Stimulated activated CD4-positive, alpha-beta T cell treated with anti-CD3 and anti-CD28 coated beads, Interleukin-1b, Interleukin-23, amount 100 ng/mL, for 48 hours (primary cell): ENCODE measurements at regions not wholly inside any gene's neighbourhood (a gene's known extent, or its start where the extent isn't known, plus 50 kb on each side); places are given as distances from the start of the nearest gene placed in this dataset.

ENCODE experiments used
- DNase-seq: peaks from one replicate; pipeline ENCODE4 v3.0.0-alpha.2; 2020

GRCh38 chr11:112625814-112626213, 335.4 kb upstream of the NCAM1 start:
- DNase-seq = no peak

- DNase-seq = no peak
Measured at GRCh38 chr11:112626731-112627130, 334.5 kb upstream of the NCAM1 start.

- DNase-seq = no peak
Measured at GRCh38 chr11:112627588-112628045, 333.6 kb upstream of the NCAM1 start.

GRCh38 chr11:112628676-112629075, 332.5 kb upstream of the NCAM1 start:
- no peak for DNase-seq

- no peak for DNase-seq
Measured at GRCh38 chr11:112630496-112630895, 330.7 kb upstream of the NCAM1 start.

- DNase-seq = no peak
Measured at GRCh38 chr11:112631333-112631732, 329.9 kb upstream of the NCAM1 start.

GRCh38 chr11:112632866-112633505, 328.2 kb upstream of the NCAM1 start:
- no peak for DNase-seq

GRCh38 chr11:112634551-112634950, 326.7 kb upstream of the NCAM1 start:
- no peak for DNase-seq

- no peak for DNase-seq
Measured at GRCh38 chr11:112634995-112635737, 326.1 kb upstream of the NCAM1 start.

GRCh38 chr11:112637076-112637475, 324.1 kb upstream of the NCAM1 start:
- no peak for DNase-seq

- no peak for DNase-seq
Measured at GRCh38 chr11:112637876-112638275, 323.3 kb upstream of the NCAM1 start.

- DNase-seq = no peak
Measured at GRCh38 chr11:112639469-112639868, 321.8 kb upstream of the NCAM1 start.

- no peak for DNase-seq
Measured at GRCh38 chr11:112643416-112643815, 317.8 kb upstream of the NCAM1 start.

- no peak for DNase-seq
Measured at GRCh38 chr11:112644410-112645131, 316.6 kb upstream of the NCAM1 start.

GRCh38 chr11:112649856-112650255, 311.4 kb upstream of the NCAM1 start:
- DNase-seq = no peak

- DNase-seq = no peak
Measured at GRCh38 chr11:112650527-112650926, 310.7 kb upstream of the NCAM1 start.

- no peak for DNase-seq
Measured at GRCh38 chr11:112651386-112651785, 309.8 kb upstream of the NCAM1 start.

- DNase-seq = no peak
Measured at GRCh38 chr11:112652786-112653390, 308.3 kb upstream of the NCAM1 start.

GRCh38 chr11:112655371-112655770, 305.8 kb upstream of the NCAM1 start:
- DNase-seq = no peak

- DNase-seq = no peak
Measured at GRCh38 chr11:112656772-112657428, 304.3 kb upstream of the NCAM1 start.

GRCh38 chr11:112658431-112658878, 302.8 kb upstream of the NCAM1 start:
- no peak for DNase-seq

- DNase-seq = no peak
Measured at GRCh38 chr11:112661146-112661545, 300.1 kb upstream of the NCAM1 start.

GRCh38 chr11:112661571-112661970, 299.6 kb upstream of the NCAM1 start:
- no peak for DNase-seq
